ENCODE measurements at regions not wholly inside any gene's neighbourhood (a gene's known extent, or its start where the extent isn't known, plus 50 kb on each side); places are given as distances from the start of the nearest gene placed in this dataset.

DNA sequence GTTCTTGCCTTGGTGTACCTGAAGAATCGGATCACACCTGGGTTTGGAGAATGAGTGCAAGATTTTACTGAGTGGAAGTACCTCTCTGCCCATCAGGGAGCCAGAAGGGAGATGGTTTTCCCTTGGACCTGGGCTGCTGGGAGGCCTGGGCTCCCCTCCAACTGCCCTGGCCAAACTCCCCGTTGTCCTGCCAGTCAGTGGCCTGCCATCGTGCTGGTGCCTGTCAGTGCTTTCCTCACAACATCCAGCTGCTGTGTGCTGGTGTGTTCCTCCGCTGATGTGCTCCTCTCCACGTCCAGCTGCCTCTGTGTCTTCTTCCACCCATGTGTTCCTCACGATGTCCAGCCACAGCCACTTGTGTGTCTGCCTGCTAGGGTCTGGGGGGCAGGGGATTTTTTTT lies 87.9 kb upstream of the CLPB start (continued):
- TF ChIP-seq HDAC6 (IDR thresholded peaks at IDR 0.05; ENCODE audit: low read depth, low read length) (no peak), POLR2A (IDR thresholded peaks at IDR 0.05; ENCODE audit: control extremely low read depth in 1 of 2, low read depth in 2 of 2, low read length in 2 of 2) (no peak), JUN (IDR thresholded peaks at IDR 0.05; ENCODE audit: low read depth, low read length) (no peak), CHD1 (IDR thresholded peaks at IDR 0.05; ENCODE audit: low read depth, low read length) (no peak)

All from H1 (cell line).